ENCODE measurements at regions not wholly inside any gene's neighbourhood (a gene's known extent, or its start where the extent isn't known, plus 50 kb on each side); places are given as distances from the start of the nearest gene placed in this dataset.

DNA sequence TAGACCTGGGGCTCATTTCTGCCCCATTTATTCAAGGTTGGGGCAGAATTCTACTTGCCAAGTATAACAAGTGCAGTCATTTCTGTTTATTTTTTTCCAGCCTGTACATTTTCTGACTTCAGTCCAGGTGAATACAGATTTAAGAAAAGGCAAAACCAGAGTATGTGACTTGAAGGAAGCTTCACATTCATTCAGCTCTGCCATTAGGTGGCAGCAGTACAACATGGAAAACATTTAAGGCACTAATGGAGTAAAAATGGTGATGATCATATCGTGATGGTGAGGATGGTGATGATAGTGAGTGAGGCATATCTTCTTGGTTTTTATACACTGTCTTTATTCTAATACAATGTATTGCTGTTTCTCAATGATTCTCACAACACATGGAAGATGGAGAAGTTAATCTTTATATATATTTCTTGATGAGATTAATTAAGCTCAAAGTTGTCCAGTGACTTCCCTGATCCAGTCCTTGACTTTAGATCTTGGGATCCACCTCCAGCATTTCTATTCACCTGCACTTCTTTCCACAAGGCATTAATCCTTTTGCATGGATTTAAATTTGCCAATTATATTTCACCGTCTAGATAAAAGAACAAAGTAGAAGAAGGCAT lies 176.7 kb upstream of the SEL1L start (continued):
- TF ChIP-seq, protein P1, sequence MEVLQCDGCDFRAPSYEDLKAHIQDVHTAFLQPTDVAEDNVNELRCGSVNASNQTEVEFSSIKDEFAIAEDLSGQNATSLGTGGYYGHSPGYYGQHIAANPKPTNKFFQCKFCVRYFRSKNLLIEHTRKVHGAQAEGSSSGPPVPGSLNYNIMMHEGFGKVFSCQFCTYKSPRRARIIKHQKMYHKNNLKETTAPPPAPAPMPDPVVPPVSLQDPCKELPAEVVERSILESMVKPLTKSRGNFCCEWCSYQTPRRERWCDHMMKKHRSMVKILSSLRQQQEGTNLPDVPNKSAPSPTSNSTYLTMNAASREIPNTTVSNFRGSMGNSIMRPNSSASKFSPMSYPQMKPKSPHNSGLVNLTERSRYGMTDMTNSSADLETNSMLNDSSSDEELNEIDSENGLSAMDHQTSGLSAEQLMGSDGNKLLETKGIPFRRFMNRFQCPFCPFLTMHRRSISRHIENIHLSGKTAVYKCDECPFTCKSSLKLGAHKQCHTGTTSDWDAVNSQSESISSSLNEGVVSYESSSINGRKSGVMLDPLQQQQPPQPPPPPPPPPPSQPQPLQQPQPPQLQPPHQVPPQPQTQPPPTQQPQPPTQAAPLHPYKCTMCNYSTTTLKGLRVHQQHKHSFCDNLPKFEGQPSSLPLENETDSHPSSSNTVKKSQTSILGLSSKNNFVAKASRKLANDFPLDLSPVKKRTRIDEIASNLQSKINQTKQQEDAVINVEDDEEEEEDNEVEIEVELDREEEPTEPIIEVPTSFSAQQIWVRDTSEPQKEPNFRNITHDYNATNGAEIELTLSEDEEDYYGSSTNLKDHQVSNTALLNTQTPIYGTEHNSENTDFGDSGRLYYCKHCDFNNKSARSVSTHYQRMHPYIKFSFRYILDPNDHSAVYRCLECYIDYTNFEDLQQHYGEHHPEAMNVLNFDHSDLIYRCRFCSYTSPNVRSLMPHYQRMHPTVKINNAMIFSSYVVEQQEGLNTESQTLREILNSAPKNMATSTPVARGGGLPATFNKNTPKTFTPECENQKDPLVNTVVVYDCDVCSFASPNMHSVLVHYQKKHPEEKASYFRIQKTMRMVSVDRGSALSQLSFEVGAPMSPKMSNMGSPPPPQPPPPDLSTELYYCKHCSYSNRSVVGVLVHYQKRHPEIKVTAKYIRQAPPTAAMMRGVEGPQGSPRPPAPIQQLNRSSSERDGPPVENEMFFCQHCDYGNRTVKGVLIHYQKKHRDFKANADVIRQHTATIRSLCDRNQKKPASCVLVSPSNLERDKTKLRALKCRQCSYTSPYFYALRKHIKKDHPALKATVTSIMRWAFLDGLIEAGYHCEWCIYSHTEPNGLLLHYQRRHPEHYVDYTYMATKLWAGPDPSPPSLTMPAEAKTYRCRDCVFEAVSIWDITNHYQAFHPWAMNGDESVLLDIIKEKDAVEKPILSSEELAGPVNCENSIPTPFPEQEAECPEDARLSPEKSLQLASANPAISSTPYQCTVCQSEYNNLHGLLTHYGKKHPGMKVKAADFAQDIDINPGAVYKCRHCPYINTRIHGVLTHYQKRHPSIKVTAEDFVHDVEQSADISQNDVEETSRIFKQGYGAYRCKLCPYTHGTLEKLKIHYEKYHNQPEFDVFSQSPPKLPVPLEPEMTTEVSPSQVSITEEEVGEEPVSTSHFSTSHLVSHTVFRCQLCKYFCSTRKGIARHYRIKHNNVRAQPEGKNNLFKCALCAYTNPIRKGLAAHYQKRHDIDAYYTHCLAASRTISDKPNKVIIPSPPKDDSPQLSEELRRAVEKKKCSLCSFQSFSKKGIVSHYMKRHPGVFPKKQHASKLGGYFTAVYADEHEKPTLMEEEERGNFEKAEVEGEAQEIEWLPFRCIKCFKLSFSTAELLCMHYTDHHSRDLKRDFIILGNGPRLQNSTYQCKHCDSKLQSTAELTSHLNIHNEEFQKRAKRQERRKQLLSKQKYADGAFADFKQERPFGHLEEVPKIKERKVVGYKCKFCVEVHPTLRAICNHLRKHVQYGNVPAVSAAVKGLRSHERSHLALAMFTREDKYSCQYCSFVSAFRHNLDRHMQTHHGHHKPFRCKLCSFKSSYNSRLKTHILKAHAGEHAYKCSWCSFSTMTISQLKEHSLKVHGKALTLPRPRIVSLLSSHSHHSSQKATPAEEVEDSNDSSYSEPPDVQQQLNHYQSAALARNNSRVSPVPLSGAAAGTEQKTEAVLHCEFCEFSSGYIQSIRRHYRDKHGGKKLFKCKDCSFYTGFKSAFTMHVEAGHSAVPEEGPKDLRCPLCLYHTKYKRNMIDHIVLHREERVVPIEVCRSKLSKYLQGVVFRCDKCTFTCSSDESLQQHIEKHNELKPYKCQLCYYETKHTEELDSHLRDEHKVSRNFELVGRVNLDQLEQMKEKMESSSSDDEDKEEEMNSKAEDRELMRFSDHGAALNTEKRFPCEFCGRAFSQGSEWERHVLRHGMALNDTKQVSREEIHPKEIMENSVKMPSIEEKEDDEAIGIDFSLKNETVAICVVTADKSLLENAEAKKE (CRISPR knock-in tag; IDR thresholded peaks at IDR 0.05) = no peak
- no peak for TF ChIP-seq POLR2AphosphoS5 (IDR thresholded peaks at IDR 0.05; ENCODE audit: low read depth)

GRCh38 chr14:81715731-81716130 lies 182.1 kb upstream of the SEL1L start:
- Mint-ChIP-seq H3K27ac (no peak overlapping the region), H3K36me3 (ENCODE audit: low read depth) (peaks cover 7% of the 10 kb centered on the region), H3K4me1 (no peaks in the 10 kb centered on the region; the same call in 2 of the 3 replicates), H3K4me3 (no peak overlapping the region), H3K27me3 (ENCODE audit: insufficient read depth, low read depth, poor library complexity) (peaks cover 3% of the 10 kb centered on the region), H3K9me3 (peaks cover 78% of the 10 kb centered on the region)
- Histone ChIP-seq H2AFZ (no peak overlapping the region), H3F3A (replicated peaks; ENCODE audit: low read depth) (no peaks in the 10 kb centered on the region), H3K79me2 (replicated peaks; ENCODE audit: insufficient read depth) (no peaks in the 10 kb centered on the region), H3K9me2 (ENCODE audit: insufficient read depth) (peaks cover 11% of the 10 kb centered on the region; the same call in 1 of the 2 replicates), H3K27me3 (ENCODE audit: insufficient read depth) (no peaks in the 10 kb centered on the region), H3K27ac (ENCODE audit: low read depth) (no peak overlapping the region), H4K20me1 (replicated peaks; ENCODE audit: insufficient read depth) (no peaks in the 10 kb centered on the region), H3K4me2 (no peak overlapping the region), H3K4me3 (no peak overlapping the region), H3K4me1 (ENCODE audit: insufficient read depth) (no peaks in the 10 kb centered on the region), H3K36me3 (ENCODE audit: insufficient read depth) (no peaks in the 10 kb centered on the region)
- ATAC-seq = no peak
- no peak for DNase-seq (ENCODE audit: low spot score)
- no peak for TF ChIP-seq JUNB (IDR thresholded peaks at IDR 0.05; ENCODE audit: unreplicated experiment)
- TF ChIP-seq REST (IDR thresholded peaks at IDR 0.05; ENCODE audit: unreplicated experiment) = no peak
- TF ChIP-seq, protein P1 (CRISPR knock-in tag; IDR thresholded peaks at IDR 0.05) = no peak
- TF ChIP-seq ZNF114 (CRISPR knock-in tag; IDR thresholded peaks at IDR 0.05) = no peak
- no peak for TF ChIP-seq CREB1 (CRISPR knock-in tag; IDR thresholded peaks at IDR 0.05; ENCODE audit: low read depth)

All from GM23338 (cell line).